ENCODE measurements at regions not wholly inside any gene's neighbourhood (a gene's known extent, or its start where the extent isn't known, plus 50 kb on each side); places are given as distances from the start of the nearest gene placed in this dataset.

GRCh38 chr21:38924954-38925353, 119.2 kb downstream of the ETS2 start:
- no peak for TF ChIP-seq NFIC (IDR thresholded peaks at IDR 0.05)
- no peak for TF ChIP-seq TCF12 (IDR thresholded peaks at IDR 0.05; ENCODE audit: low read depth)

GRCh38 chr21:38923429-38923828, 117.7 kb downstream of the ETS2 start:
- TF ChIP-seq, protein P1, sequence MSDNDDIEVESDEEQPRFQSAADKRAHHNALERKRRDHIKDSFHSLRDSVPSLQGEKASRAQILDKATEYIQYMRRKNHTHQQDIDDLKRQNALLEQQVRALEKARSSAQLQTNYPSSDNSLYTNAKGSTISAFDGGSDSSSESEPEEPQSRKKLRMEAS (IDR thresholded peaks at IDR 0.05), result no peak
- TF ChIP-seq FOXM1 (IDR thresholded peaks at IDR 0.05; ENCODE audit: borderline replicate concordance, low read depth) (no peak), EP300 (IDR thresholded peaks at IDR 0.05; ENCODE audit: borderline replicate concordance) (no peak), ZBTB7A (IDR thresholded peaks at IDR 0.05; ENCODE audit: low read depth) (no peak), REST (IDR thresholded peaks at IDR 0.05; ENCODE audit: low read depth) (no peak), CREB1 (IDR thresholded peaks at IDR 0.05; ENCODE audit: low read depth) (no peak), YY1 (IDR thresholded peaks at IDR 0.05; ENCODE audit: low read depth) (no peak), USF1 (IDR thresholded peaks at IDR 0.05) (no peak), RAD21 (IDR thresholded peaks at IDR 0.05; ENCODE audit: low read depth) (no peak), TAF1 (IDR thresholded peaks at IDR 0.05; ENCODE audit: low read depth) (no peak), TEAD4 (IDR thresholded peaks at IDR 0.05) (no peak), EGR1 (IDR thresholded peaks at IDR 0.05) (no peak), CEBPB (IDR thresholded peaks at IDR 0.05) (no peak)

GRCh38 chr21:38922474-38923235, 116.9 kb downstream of the ETS2 start:
- TF ChIP-seq CEBPB (IDR thresholded peaks at IDR 0.05), result no peak
- TF ChIP-seq EP300 (IDR thresholded peaks at IDR 0.05; ENCODE audit: borderline replicate concordance), result no peak
- no peak for TF ChIP-seq RAD21 (IDR thresholded peaks at IDR 0.05; ENCODE audit: low read depth)
- no peak for TF ChIP-seq FOXM1 (IDR thresholded peaks at IDR 0.05; ENCODE audit: borderline replicate concordance, low read depth)
- TF ChIP-seq TCF12 (IDR thresholded peaks at IDR 0.05; ENCODE audit: low read depth), result no peak
- no peak for TF ChIP-seq YY1 (IDR thresholded peaks at IDR 0.05; ENCODE audit: low read depth)
- no peak for TF ChIP-seq TAF1 (IDR thresholded peaks at IDR 0.05; ENCODE audit: low read depth)
- TF ChIP-seq TEAD4 (IDR thresholded peaks at IDR 0.05), result no peak
- TF ChIP-seq CREB1 (IDR thresholded peaks at IDR 0.05; ENCODE audit: low read depth), result no peak
- no peak for TF ChIP-seq NFIC (IDR thresholded peaks at IDR 0.05)
- TF ChIP-seq EGR1 (IDR thresholded peaks at IDR 0.05), result no peak
- TF ChIP-seq, protein P1 (IDR thresholded peaks at IDR 0.05), result no peak
- no peak for TF ChIP-seq USF1 (IDR thresholded peaks at IDR 0.05)

DNA sequence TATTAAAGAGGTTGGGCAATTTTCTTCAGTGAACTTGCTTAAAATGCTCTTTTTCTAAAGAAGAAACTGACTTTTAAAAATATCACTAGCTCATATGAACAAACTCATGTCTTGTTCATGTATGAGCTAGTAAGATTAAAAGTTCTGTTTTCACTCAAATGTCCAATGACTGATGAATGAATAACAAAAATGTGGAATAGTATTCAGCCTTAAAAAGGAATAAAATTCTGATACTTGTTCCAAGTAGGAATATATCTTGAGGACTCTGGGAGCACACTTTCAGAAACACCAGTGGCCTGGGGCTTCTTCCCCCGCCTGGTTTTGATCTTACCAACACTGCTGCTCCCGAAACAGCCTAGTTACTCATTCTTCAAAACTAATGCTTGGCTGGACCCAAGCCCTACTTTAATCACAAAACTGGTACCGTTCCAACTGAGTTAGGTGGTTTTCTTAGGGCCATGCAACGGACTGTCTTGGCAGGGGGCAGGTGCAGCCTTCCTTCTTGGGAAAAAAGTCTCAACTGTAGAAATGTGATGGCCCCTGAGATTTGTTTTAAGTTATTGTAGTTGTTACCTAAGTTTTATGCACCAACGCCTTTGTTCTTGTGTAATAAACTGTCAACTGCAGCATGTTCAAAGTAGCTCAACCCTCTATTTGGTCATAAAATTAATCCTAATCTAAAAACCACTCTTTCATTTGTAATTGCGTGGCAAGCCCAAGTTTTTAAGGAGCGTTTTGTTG, 116.0 kb downstream of the ETS2 start:
- TF ChIP-seq TCF12 (IDR thresholded peaks at IDR 0.05; ENCODE audit: low read depth) (no peak), NFIC (IDR thresholded peaks at IDR 0.05) (no peak), REST (IDR thresholded peaks at IDR 0.05; ENCODE audit: low read depth) (no peak), CREB1 (IDR thresholded peaks at IDR 0.05; ENCODE audit: low read depth) (no peak), TAF1 (IDR thresholded peaks at IDR 0.05; ENCODE audit: low read depth) (no peak), EP300 (IDR thresholded peaks at IDR 0.05; ENCODE audit: borderline replicate concordance) (no peak), USF1 (IDR thresholded peaks at IDR 0.05) (no peak), ZBTB7A (IDR thresholded peaks at IDR 0.05; ENCODE audit: low read depth) (no peak), EGR1 (IDR thresholded peaks at IDR 0.05) (no peak), TEAD4 (IDR thresholded peaks at IDR 0.05) (no peak), RAD21 (IDR thresholded peaks at IDR 0.05; ENCODE audit: low read depth) (no peak), CEBPB (IDR thresholded peaks at IDR 0.05) (no peak), FOXM1 (IDR thresholded peaks at IDR 0.05; ENCODE audit: borderline replicate concordance, low read depth) (no peak), YY1 (IDR thresholded peaks at IDR 0.05; ENCODE audit: low read depth) (no peak)
- TF ChIP-seq, protein P1 (IDR thresholded peaks at IDR 0.05), result no peak

All from Ishikawa (cell line).